Activated CD8-positive, alpha-beta T cell treated with anti-CD3 and anti-CD28 coated beads, Interleukin-2, amount 10 ng/mL, durations not matched to agents 7 days and 5 days (primary cell): ENCODE measurements at regions not wholly inside any gene's neighbourhood (a gene's known extent, or its start where the extent isn't known, plus 50 kb on each side); places are given as distances from the start of the nearest gene placed in this dataset.
A peak's percentile ranks its signal among the peaks of the same experiment; 100 is the strongest.

ENCODE experiments used
- ATAC-seq: fragments of 150-1000 bp; cut with Tn5 transposase; one replicate; pipeline ENCODE4 v1.10.0; 2021; ENCODE audit warnings: moderate library complexity
- CTCF ChIA-PET: fragments of 350-600 bp; sonication (Branson Sonifier 250); formaldehyde crosslinking; loops from one replicate; lab custom pipeline; 2021; ENCODE audit warnings: antibody characterized with exemption; lab: Charles Lee
- POLR2A ChIA-PET: fragments of 350-600 bp; sonication (Branson Sonifier 250); formaldehyde crosslinking; loops from one replicate; lab custom pipeline; 2021; ENCODE audit warnings: antibody characterized with exemption; lab: Charles Lee
- DNase-seq: peaks from one replicate; pipeline ENCODE4 v3.0.0-alpha.2; 2020
- H3K27ac Mint-ChIP-seq: one replicate; pipeline ENCODE4 v1.8.0; 2021; ENCODE audit warnings: mild to moderate bottlenecking, mixed read lengths
- H3K27me3 Mint-ChIP-seq: one replicate; pipeline ENCODE4 v1.8.0; 2021; ENCODE audit warnings: low read depth, mixed read lengths
- H3K36me3 Mint-ChIP-seq: one replicate; pipeline ENCODE4 v1.8.0; 2021; ENCODE audit warnings: low read depth, mixed read lengths
- H3K4me1 Mint-ChIP-seq: one replicate; pipeline ENCODE4 v1.8.0; 2021; ENCODE audit warnings: low read depth, mixed read lengths
- H3K4me3 Mint-ChIP-seq: one replicate; pipeline ENCODE4 v1.8.0; 2021; ENCODE audit warnings: mild to moderate bottlenecking, mixed read lengths
- H3K9me3 Mint-ChIP-seq: one replicate; pipeline ENCODE4 v1.8.0; 2022; ENCODE audit warnings: mixed read lengths; ENCODE audit not compliant: insufficient read depth

DNA sequence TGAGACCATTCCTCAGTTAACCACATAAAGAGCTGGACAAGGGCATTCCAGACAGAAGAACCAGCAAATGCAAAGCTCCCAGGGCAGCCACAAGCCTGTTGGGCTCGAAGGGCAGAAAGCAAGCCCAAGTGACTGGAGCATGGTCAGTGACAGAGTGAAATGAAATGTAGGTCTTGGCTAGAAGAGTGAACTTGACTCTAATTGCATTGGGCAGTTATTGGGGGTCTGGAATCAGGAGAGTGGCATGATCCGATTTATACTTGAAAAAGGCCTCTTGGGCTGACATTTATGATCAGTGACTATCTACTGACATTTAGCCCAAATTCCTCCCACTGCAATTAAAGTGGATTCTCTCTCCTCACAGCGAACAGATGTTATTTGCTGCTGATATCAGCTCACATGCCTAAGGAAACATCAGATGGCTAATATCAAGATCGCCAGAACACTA, 152.5 kb upstream of the KLF7 start:
- ChIA-PET CTCF (no interaction called here), POLR2A (no interaction called here)
- Mint-ChIP-seq H3K36me3 (no peaks in the 10 kb centered on the region), H3K9me3 (no peaks in the 10 kb centered on the region), H3K4me3 (no peak overlapping the region), H3K27ac (no peak overlapping the region), H3K4me1 (no peaks in the 10 kb centered on the region), H3K27me3 (peaks cover 8% of the 10 kb centered on the region)
- DNase-seq = no peak
- ATAC-seq = no peak

DNA sequence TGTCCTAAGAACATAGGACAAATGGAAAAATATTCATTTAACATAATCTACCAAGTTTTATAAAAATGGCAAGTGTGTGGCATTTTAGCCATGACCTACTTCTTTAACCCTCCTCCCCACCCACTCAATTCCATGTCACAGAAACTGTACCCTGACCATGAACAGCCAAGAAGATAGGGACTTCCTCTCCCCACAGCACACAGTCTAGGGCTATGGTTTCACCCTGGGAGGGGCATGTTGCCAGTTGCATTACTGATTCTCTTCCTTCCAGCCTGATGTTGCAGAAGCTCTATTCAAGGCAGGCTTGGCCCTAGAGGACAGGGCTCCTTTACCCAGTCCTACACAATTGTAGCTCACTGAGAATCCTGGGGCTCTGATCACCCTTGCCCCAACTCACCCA, 153.6 kb upstream of the KLF7 start:
- DNase-seq (no peak), ATAC-seq (no peak)
- no peaks in the 10 kb centered on the region for H3K9me3 Mint-ChIP-seq
- POLR2A ChIA-PET = no interaction called here
- peaks cover 8% of the 10 kb centered on the region for H3K27me3 Mint-ChIP-seq
- H3K4me1 Mint-ChIP-seq = no peaks in the 10 kb centered on the region
- H3K36me3 Mint-ChIP-seq = no peaks in the 10 kb centered on the region
- H3K4me3 Mint-ChIP-seq = no peak overlapping the region
- CTCF ChIA-PET = no interaction called here
- no peak overlapping the region for H3K27ac Mint-ChIP-seq

DNA sequence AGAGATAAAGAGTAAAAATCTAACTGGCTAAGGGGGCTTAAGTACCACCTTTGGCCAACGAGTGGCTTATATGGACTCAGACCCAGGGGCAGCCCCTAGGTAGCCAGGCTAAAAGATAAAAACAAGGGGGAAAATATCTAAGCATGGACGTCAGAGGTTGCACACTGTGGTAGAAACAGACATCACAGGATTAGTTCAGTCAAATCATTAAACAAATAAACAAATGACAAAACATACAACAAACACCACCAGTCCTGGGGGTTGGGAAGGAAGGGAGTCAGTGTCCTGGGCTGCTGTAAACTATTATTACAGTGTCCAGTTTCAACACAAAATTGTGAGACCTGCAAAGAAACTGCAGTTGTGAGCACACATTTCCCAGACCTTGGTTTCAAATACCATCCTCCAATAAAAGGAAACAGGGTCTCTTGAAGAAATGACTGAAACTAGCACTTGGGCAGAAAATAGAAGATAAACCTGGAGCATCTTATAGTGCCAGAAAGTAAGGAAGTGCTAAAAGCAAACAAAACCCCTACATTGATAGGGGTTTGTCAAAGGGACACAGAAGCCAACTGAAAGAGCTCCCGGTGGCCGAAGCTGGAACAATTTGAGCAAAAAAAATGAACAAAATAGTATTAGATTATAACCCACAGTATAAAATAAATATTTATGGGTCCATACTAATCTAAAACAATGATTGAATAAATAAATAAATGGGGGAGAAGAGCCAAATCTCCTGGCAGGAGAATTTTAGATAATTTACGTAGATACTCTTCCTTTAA, 154.8 kb upstream of the KLF7 start:
- H3K4me3 Mint-ChIP-seq = no peak overlapping the region
- H3K27me3 Mint-ChIP-seq = peaks cover 8% of the 10 kb centered on the region
- H3K27ac Mint-ChIP-seq = no peak overlapping the region
- no peak for ATAC-seq
- POLR2A ChIA-PET = no interaction called here
- no peak for DNase-seq
- H3K9me3 Mint-ChIP-seq = no peaks in the 10 kb centered on the region
- no peaks in the 10 kb centered on the region for H3K36me3 Mint-ChIP-seq
- CTCF ChIA-PET = interaction anchor here (1.0 kb wide), 1 partner anchor 59 kb away, joined by 3 read pairs; no protein-coding TSS in a partner anchor
- no peaks in the 10 kb centered on the region for H3K4me1 Mint-ChIP-seq

DNA sequence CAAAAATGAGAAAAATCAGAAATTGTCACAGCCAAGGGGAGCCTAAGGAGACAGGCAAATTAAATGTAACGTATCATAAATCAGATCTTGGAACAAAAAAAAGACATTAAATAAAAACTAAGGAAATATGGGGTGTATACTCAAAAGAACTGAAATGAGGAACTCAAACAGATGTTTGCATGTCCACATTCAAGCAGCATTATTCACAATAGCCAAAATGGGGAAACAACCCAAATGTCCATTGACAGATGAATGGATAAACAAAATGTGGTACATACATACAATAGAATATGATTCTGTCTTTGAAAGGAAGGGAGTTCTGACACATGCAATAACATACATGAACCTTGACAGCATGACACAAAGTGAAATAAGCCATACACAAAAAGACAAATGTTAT, 155.8 kb upstream of the KLF7 start:
- Mint-ChIP-seq H3K36me3 (no peaks in the 10 kb centered on the region), H3K27ac (no peak overlapping the region), H3K4me1 (no peaks in the 10 kb centered on the region), H3K4me3 (no peak overlapping the region), H3K9me3 (no peaks in the 10 kb centered on the region), H3K27me3 (peaks cover 8% of the 10 kb centered on the region)
- DNase-seq = no peak
- ATAC-seq = no peak
- ChIA-PET CTCF (no interaction called here), POLR2A (no interaction called here)

DNA sequence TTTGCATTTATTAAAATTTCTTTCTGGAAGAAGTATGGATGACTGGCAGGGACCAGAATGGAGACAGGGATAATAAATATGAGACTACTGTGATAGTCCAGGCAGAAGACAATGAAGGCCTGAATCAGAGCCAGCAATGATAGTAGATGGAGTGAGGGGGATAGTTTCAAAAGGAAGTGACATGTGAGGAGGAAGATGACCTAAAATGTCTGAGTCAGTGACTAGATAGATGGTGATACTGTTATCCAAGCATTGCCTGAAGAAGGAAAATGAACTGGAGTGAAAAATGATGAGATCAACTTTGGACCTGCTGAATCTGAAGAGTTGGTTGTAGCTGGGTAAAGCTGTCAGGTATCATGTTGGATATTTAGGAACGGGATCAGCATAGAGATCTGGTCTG, 158.3 kb upstream of the KLF7 start:
- no peaks in the 10 kb centered on the region for H3K9me3 Mint-ChIP-seq
- no peak overlapping the region for H3K27ac Mint-ChIP-seq
- ATAC-seq (no peak), DNase-seq (no peak)
- ChIA-PET POLR2A (no interaction called here), CTCF (interaction anchor here (1.0 kb wide), 1 partner anchor 48 kb away, joined by 3 read pairs; no protein-coding TSS in a partner anchor)
- H3K4me1 Mint-ChIP-seq = peaks cover 6% of the 10 kb centered on the region
- H3K4me3 Mint-ChIP-seq = no peak overlapping the region
- peaks cover 3% of the 10 kb centered on the region for H3K27me3 Mint-ChIP-seq
- no peaks in the 10 kb centered on the region for H3K36me3 Mint-ChIP-seq

DNA sequence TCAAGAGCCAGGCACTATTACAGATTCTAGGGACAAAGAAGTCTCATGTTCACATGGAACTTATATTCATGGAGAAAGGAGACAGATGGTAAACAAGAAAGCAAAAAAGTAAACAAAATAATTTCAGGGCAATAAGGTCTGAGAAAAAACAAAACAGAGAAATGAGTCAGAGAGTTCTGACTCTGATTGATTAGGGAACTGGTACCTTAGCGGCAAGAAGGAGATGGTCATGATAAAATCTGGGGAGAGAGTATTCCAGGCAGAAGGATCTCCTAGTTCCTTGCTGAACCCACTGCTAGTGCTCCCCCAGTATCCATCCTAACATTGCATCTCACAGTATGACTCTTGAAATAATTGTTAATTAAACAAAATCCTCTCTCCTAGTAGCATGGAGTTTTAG, 161.8 kb upstream of the KLF7 start:
- Mint-ChIP-seq H3K27me3 (no peaks in the 10 kb centered on the region), H3K4me1 (peaks cover 34% of the 10 kb centered on the region), H3K27ac (no peak overlapping the region), H3K9me3 (no peaks in the 10 kb centered on the region), H3K36me3 (no peaks in the 10 kb centered on the region), H3K4me3 (no peak overlapping the region)
- ATAC-seq (no peak), DNase-seq (no peak)
- CTCF ChIA-PET = no interaction called here
- POLR2A ChIA-PET = no interaction called here

DNA sequence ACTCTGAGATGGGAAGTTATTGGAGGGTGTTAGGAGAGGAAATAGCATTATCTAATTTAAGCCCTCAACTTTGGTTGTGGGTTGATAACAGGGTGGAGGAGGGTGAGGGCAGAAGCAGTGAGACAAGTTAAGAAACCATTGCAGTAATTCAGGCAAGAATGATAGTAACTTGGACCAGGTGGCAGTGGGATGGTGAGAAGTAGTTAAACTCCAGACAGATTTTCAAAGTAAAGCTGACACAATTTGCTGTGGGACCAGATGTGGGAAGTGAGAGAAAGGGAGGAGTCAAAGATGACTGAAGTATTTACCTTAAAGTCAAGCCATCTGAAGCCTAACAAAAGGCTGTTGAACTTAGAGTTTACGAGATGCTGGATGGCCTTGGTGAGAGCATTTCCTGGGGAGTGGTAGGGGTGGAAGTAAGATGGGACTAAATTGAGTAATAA, 163.2 kb upstream of the KLF7 start:
- Mint-ChIP-seq H3K4me1 (peaks cover 48% of the 10 kb centered on the region), H3K27me3 (no peaks in the 10 kb centered on the region), H3K27ac (no peak overlapping the region), H3K36me3 (no peaks in the 10 kb centered on the region), H3K4me3 (no peak overlapping the region), H3K9me3 (no peaks in the 10 kb centered on the region)
- POLR2A ChIA-PET = no interaction called here
- CTCF ChIA-PET = interaction anchor here (1.0 kb wide), 1 partner anchor 9 kb away, joined by 3 read pairs; no protein-coding TSS in a partner anchor
- DNase-seq (no peak), ATAC-seq (no peak)

DNA sequence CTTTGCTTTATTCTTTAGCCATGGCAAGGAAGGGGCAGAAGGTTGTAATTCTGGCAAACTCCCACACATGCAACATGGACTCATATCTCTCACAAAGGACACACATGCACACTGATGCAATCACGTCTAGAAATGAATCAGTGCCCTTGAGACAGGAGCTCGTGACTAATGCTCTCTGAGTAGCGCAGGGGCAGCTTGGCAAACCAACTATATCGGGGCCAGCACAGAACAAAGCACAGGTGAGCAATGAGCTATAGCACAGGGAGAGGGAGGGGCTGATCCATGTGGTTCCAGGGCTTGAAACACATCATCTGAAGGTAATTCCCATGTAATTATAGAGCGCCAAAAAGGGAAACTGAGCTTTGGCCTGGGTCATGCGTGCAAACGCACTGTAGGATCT, 165.2 kb upstream of the KLF7 start:
- H3K27me3 Mint-ChIP-seq = no peaks in the 10 kb centered on the region
- DNase-seq (peak; percentile 26), ATAC-seq (peak; percentile 49)
- no peak overlapping the region for H3K27ac Mint-ChIP-seq
- CTCF ChIA-PET = no interaction called here
- H3K4me1 Mint-ChIP-seq = peaks cover 60% of the 10 kb centered on the region
- H3K4me3 Mint-ChIP-seq = no peak overlapping the region
- POLR2A ChIA-PET = no interaction called here
- no peaks in the 10 kb centered on the region for H3K36me3 Mint-ChIP-seq
- no peaks in the 10 kb centered on the region for H3K9me3 Mint-ChIP-seq

DNA sequence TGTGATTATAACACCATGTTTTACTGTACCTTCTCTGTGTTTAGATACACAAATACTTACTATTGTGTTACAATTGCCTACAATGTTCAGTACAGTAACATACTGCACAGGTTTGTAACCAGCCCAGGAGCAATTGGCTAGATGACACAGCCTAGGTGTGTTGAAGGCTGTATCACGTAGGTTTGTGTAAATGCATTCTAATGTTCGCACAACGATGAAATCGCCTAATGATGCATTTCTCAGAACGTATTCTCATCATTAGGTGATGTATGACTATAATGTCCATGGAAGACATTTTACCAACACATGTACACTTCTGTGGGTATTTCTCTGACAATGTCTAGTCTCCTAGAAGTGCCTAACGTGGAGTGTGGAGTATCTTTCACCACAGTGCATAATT, 165.9 kb upstream of the KLF7 start:
- Mint-ChIP-seq H3K27me3 (no peaks in the 10 kb centered on the region), H3K4me1 (peaks cover 61% of the 10 kb centered on the region), H3K9me3 (no peaks in the 10 kb centered on the region), H3K27ac (no peak overlapping the region), H3K4me3 (no peak overlapping the region), H3K36me3 (no peaks in the 10 kb centered on the region)
- POLR2A ChIA-PET = interaction anchor here (1.0 to 1.7 kb wide), 2 partner anchors 166 to 198 kb away, joined by 3 to 4 read pairs; partner anchors contain the start of genes CREB1 and KLF7
- no peak for ATAC-seq
- DNase-seq = no peak
- CTCF ChIA-PET = interaction anchor here (1.2 kb wide), 1 partner anchor 10 kb away, joined by 3 read pairs; no protein-coding TSS in a partner anchor

DNA sequence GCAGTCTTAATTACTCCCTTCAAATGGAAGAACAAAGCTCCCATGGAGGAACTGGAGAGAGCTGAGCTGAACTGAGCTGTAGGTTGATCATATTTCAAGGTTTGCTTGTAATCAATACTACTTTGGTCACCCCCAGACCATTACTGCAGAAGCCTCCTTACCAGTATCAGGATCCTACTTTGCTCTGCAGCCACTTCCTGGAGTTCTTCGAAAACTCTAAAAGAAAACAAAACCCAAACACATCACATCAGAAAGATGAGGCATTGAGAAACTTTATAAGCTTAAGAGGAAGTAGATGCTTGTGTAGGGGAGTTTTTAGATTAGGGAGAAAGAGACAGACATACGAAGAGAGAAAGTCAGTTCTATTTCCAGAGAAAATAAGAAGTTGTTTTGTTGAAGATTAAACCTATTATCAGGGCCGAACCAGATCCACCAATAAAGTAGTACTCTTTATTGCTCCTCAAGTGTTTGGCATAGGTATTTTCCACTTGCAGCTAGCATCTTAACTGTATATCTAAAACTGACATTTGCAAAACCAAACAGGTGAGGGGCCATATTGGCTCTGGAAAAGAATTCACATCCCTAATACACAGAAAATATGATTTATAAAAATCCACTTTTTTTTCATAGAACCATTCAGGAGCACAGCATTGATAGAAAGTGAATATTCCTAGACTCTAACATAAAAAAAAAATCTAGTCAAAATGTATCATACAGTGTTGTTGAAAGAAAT, 166.9 kb upstream of the KLF7 start:
- POLR2A ChIA-PET = interaction anchor here (1.0 to 1.7 kb wide), 3 partner anchors 167 to 1247 kb away, joined by 3 to 4 read pairs (median 3); partner anchors contain the start of genes CREB1, INO80D and KLF7
- Mint-ChIP-seq H3K36me3 (no peaks in the 10 kb centered on the region), H3K27ac (peak overlapping the region; percentile 65), H3K27me3 (no peaks in the 10 kb centered on the region), H3K9me3 (no peaks in the 10 kb centered on the region), H3K4me1 (peaks cover 69% of the 10 kb centered on the region), H3K4me3 (no peak overlapping the region)
- ATAC-seq (peak; percentile 34), DNase-seq (no peak)
- CTCF ChIA-PET = interaction anchor here (0.8 to 1.3 kb wide), 5 partner anchors 9 to 191 kb away, joined by 3 to 4 read pairs (median 3); partner anchors contain the start of gene KLF7

DNA sequence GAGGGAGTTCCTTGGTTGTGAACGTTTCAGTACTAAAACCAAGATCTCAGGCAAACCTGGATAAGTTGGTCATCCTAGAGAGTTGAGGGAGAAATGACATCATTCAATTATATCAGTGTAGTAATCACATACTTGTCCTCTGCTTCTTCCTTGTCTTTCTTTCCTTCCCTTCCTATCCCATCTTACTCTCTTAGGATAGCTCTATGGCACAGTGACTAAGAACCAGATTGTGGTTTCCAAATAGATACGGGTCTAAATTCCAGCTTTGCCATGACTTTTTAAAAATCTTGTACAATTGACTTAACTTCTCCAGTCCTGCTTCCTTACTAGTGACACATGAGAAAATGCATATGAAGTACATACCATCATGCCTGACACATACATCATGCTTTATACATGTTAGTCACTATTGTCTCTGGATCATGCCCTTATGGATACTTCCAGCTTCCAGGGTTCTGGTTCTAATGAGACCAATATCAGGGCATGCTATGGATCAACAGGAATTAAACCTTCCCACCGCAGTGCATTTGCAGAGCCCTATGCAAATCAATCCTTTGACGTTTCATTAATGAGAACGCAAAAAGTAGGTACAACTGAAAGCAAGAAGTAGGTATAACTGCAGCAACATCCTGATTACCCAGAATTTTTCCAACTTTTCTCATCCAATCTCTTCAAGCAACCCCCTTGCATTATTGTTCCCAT, 168.0 kb upstream of the KLF7 start:
- no peaks in the 10 kb centered on the region for H3K36me3 Mint-ChIP-seq
- H3K27me3 Mint-ChIP-seq = no peaks in the 10 kb centered on the region
- H3K27ac Mint-ChIP-seq = peak overlapping the region; percentile 37
- H3K4me3 Mint-ChIP-seq = no peak overlapping the region
- POLR2A ChIA-PET = no interaction called here
- ATAC-seq = no peak
- no peaks in the 10 kb centered on the region for H3K9me3 Mint-ChIP-seq
- CTCF ChIA-PET = interaction anchor here (1.3 kb wide), 1 partner anchor 11 kb away, joined by 3 read pairs; no protein-coding TSS in a partner anchor
- peaks cover 70% of the 10 kb centered on the region for H3K4me1 Mint-ChIP-seq
- no peak for DNase-seq
